ENCODE measurements at regions not wholly inside any gene's neighbourhood (a gene's known extent, or its start where the extent isn't known, plus 50 kb on each side); places are given as distances from the start of the nearest gene placed in this dataset.
A peak's percentile ranks its signal among the peaks of the same experiment; 100 is the strongest.

GRCh38 chr5:145506185-145506850 is 328.8 kb downstream of the PRELID2 start:
- no peak for DNase-seq (ENCODE audit: low spot score)

DNA sequence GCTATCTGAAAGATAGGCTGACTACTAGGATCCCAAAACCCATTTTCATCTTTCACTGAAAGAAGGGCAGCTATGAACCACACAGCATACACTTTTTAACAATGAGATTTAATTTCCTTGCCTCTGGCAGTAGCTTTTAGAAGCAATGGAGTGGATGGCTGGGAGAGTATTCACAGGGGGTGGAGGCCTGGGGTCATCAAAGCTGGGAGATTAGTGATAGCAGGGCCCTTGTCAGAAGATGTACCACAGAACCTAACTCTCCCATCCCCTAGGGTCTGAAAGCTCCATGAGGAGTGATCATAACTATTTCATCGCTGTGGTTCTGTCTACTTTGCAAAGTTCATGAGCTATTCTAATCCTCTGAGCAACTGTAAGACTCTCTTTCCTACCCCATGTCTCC is 332.2 kb downstream of the PRELID2 start:
- DNase-seq (ENCODE audit: low spot score) = no peak

DNA sequence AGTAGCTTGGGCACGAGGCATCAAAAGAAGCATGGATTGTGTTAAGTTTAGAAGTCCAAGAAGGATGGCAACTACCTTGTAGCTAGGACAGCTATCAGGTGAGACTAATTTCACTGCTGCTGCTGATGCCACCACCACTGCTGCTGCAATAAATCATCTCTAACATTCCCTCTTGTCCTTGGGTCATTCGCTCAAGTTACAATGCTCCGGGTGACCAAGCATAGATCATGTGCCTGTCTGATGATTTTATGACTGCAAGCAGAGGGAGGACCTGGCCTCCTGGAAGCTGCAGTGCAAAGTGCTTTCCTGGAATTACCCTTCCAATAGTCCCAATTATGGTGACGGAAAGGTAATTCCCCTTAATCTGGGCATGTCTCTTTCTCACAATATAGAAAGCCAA is 334.4 kb downstream of the PRELID2 start:
- DNase-seq (ENCODE audit: low spot score) = no peak

DNA sequence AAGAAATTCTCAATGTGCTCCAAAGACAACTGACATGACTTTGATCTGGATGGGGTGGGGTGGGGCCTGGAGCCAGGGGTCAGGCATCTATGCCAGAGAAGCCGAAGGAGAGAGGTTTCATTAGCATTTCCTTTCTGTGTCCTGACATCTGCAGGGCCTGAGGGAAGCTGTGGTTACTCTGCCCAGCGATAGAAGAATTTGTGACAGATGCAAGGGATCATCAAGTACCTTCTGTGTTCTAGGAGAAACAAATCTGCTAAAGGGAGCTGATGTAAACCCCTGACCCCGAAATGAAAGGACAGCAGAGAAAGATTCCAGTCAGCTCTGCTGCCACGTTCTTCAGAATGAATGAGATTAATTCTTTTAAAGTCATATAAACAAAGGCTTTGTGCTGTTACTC is 335.7 kb downstream of the PRELID2 start:
- DNase-seq (ENCODE audit: low spot score) = no peak

- no peak for DNase-seq (ENCODE audit: low spot score)
These were observed 338.1 kb downstream of the PRELID2 start for GRCh38 chr5:145497052-145497451.

GRCh38 chr5:145495741-145496140 is 339.4 kb downstream of the PRELID2 start:
- peak; percentile 23 for DNase-seq (ENCODE audit: low spot score)

GRCh38 chr5:145495196-145495595 is 339.9 kb downstream of the PRELID2 start:
- DNase-seq (ENCODE audit: low spot score) = no peak

DNA sequence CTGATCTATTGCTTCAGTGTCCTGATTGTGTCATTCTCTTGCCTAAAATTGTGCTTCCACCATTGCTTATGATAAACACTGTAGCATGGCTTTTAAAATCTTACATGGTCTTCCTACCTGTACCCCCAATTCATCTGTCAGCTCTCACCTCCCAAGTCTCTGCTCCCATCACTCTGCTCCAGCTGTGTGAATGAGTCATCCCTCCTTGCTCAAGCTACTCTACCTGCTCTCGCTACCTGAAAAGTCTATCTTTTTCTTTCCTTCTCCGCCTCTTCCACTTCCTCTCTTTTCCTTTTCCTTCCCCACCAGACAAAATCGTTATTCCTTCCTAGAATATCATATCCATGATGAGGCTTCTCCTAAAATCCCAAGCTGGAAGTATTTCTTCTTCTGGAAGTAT is 341.7 kb downstream of the PRELID2 start:
- DNase-seq (ENCODE audit: low spot score) = no peak

GRCh38 chr5:145489516-145489915 is 345.6 kb downstream of the PRELID2 start:
- DNase-seq (ENCODE audit: low spot score) = peak; percentile 57

- DNase-seq (ENCODE audit: low spot score) = peak; percentile 26
These were observed 351.0 kb downstream of the PRELID2 start for GRCh38 chr5:145484158-145484557.

DNA sequence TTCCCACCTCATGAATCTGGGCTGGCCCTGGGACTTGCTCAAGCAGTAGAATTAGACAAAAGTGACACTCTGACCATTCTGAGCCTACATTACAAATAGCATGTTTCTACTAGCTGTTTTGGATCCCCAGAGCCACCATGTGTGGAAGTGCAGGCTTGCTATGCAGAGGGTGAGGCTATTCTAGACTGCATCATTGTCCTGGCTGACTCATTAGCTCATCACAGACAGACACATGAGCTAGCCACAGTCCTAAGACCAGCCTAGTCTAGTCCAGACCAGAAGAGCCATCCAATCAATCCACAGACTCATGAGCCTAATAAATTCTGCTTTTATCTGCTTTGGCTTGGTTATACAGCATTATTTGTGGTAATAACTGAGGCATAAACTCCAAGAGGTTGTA is 351.9 kb downstream of the PRELID2 start:
- DNase-seq (ENCODE audit: low spot score) = no peak

DNA sequence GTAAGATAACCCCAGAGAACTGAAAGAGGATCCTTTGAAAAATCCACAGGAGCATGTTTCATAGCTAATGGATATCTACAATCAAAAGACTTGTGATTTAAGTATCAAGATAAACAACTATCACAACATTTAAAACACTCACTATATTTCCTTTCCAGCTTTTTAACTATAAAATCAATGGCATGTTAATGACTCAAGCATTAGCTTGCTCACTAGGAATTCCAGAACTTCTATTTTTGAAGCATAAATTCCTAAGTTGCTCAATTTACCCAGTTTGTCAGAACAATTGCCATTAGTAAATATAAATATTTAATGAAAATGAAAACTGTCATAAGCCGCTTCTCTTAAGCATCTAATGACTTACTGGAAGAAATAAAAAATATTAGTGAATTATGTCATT is 355.3 kb downstream of the PRELID2 start:
- no peak for DNase-seq (ENCODE audit: low spot score)

DNA sequence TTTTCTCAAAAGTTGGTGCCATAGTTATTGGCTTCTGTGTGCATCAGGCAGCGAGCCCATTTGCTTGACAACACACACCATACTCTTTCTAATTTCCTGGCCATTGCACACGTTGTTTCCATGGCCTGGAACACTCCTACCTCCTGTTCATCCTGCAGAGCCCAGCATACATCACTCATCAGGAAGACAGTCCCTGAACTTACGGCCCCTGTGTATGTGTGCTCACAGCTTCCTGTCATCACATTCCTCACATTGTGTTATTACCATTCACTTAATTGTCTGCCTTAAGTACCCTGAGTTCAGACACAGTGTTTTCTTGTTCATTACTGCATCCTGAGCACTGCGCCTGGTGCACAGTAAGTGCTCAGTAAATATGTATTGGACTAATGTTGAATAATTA is 355.9 kb downstream of the PRELID2 start:
- no peak for DNase-seq (ENCODE audit: low spot score)

DNA sequence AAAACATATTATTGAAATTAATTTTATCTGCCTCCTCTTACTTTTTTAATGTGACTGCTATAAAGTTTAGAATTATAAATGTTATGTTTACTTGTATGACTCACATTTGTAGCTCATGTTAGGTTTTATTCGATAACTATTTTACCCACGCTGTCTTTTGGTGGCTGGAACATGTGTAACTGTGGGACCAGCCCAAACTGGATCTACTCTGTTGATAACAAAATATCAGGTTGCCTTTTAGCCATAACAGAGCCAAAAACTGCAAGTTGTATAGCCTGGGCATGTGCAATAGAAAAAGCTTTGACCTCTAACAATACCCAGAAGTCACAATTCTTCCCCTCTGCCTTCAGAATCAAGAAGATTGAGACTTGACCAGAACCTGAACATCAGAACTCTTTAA is 356.5 kb downstream of the PRELID2 start:
- DNase-seq (ENCODE audit: low spot score) = no peak

DNA sequence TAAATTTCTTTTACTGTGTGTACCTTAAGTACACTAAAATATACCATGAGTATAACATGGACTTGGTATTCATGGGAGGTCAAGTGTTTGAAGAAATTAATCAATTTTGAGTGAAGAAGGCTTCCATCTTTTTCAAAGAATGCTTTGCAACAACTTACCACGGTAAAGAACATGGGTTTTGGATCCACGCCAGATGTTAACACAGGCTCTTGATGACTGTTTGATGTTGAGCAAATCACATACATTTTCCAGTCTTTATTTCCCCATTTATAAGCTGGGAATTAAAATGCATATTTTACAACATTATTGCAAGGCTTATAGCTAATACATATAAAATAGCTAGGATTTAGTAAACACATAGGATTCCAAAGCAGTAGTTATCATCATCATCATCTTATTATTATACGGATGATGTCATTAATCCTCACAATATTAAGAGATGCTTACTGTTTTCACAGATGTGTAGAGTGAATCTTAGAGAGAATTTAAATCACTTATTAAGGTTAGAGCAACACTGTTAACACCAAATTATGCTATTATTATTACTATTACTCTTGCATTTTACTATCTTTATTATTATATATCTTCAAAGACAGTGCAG is 362.0 kb downstream of the PRELID2 start:
- DNase-seq (ENCODE audit: low spot score) = no peak

GRCh38 chr5:145471831-145472612 is 363.1 kb downstream of the PRELID2 start:
- no peak for DNase-seq (ENCODE audit: low spot score)

DNA sequence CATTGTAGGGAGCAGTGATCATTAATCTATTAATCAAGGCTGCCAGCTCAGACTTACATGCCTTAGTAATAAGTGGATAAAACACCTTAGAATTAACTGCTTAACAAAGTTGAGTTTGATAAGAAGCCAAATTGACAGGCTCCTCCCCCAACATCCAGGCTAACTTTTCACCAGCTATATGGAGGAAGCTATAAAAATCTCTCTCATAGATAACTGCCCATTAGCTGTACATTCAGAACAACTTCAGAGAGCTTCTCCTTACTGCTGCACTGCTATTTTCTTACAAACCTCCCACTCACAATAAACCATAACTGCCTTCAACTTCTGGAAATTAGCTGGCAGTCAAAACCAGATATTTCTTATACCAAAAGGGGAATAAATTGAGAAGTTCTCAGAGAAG is 364.1 kb downstream of the PRELID2 start:
- no peak for DNase-seq (ENCODE audit: low spot score)

GRCh38 chr5:145470396-145470979 is 364.7 kb downstream of the PRELID2 start:
- DNase-seq (ENCODE audit: low spot score) = no peak

DNA sequence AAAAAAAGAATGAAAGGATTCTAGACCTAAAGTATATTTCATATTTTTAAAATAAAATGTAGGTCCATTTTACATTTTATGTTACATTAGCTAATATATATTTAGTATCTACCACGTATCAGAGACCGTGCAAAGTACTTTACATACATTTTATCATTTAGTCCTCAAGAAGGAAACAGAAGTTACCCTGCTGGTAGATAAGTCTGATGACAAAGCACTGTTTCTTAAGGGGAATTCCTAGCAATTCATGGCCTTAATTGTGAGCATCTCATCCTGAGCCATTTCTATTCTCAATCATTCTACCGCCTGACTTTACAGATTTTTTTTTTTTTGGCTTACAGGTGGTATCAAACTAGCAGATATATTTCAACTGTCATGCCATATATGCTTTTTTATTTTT is 367.7 kb downstream of the PRELID2 start:
- DNase-seq (ENCODE audit: low spot score) = no peak

DNA sequence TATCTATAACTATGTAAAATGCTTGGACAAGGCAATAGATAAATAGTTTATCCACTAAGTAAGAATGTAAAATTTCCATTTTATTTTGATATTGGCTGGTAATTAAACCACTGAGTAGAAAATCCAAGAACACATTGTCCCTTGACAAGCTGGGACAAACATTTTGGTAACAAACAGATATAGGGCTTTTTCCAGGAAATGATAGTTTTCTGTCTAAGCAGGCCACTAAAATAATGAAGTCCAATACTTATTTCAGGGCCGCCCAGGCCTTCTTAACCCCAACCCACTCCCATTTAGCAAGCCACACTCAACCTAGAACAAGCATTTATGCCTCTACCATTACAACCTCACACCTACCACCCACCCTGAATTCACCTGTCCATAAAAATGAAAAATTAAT is 368.6 kb downstream of the PRELID2 start:
- DNase-seq (ENCODE audit: low spot score) = no peak

- DNase-seq (ENCODE audit: low spot score) = no peak
These were observed 369.5 kb downstream of the PRELID2 start for GRCh38 chr5:145465474-145466263.

- DNase-seq (ENCODE audit: low spot score) = no peak
These were observed 371.0 kb downstream of the PRELID2 start for GRCh38 chr5:145464171-145464570.
